Activated T-cell treated with anti-CD3 and anti-CD28 coated beads, Interleukin-2, amount 50 U/mL, for 1 hour (primary cell): ENCODE measurements at regions not wholly inside any gene's neighbourhood (a gene's known extent, or its start where the extent isn't known, plus 50 kb on each side); places are given as distances from the start of the nearest gene placed in this dataset.
"Not testable (repeated sequence)": the region's sequence is repeated elsewhere in the genome, so short reads cannot be mapped to it uniquely, and the experiment has no call there.

Source experiments
- DNase-seq: peaks from one replicate; pipeline ENCODE4 v3.0.0-alpha.2; 2020

DNA sequence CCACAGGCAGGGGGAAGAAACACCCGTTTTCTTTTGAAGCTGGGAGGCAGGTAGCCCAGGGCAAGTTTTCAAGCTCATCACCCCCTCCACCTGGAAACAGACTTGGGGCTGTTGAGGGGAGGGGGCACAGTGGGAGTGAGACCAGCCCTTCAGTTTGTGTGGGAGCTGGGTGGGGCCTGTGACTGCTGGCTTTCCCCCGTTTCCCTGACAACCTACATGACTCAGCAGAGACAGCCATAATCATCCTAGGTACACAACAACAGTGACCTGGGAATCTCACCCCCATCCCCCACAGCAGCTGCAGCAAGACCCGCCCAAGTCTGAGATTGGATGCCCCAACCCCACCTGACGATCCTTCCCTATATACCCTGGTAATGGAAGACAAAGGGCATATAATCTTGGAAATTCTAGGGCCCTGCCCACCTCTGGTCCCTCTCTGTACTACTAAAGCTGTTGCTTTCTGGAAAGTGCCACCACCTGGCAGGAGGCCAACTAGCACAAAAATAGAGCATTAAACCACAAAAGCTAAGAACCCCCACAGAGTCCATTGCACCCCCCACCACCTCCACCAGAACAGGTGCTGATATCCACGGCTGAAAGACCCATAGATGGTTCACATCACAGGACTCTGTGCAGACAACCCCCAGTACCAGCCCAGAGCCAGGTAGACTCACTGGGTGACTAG, 422.2 kb upstream of the SGO1 start:
- DNase-seq, result no peak

DNA sequence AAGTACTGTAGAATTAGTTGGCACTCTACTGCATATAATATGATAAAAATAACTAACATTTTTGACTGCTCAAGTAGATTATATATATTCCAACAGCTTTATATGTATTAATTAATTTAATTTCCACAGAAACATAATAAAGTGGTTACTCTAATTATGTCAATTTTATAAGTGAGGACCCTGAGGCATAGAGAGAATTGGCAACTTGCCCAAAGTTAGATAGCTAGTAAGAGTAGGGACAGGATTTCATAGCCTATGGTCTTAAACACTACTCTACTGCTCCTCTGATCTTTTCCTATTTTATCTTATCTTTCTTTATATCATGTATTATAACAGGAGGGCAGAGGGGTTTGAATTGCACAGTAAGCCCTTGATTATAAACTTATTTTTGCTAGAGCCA, 418.7 kb upstream of the SGO1 start:
- no peak for DNase-seq

DNA sequence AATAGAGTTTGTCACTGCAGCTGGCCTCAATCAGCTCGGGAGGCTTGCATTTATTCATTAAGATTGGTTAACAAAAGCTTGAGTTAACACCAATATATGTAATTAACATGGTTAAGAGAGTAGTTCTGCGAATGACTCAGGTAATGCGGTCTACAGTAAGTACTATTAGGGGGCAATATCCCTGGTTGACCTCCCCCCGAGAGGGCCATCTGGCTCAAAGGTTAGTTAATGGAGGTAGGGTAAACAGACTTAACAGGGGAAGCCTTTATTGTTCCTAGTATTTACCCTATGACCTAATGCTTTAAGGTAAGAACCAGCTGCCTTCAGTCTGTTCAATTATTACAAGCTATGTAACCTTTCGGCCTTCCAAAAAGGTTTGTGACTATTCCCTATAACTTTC, 403.3 kb upstream of the SGO1 start:
- no peak for DNase-seq

DNA sequence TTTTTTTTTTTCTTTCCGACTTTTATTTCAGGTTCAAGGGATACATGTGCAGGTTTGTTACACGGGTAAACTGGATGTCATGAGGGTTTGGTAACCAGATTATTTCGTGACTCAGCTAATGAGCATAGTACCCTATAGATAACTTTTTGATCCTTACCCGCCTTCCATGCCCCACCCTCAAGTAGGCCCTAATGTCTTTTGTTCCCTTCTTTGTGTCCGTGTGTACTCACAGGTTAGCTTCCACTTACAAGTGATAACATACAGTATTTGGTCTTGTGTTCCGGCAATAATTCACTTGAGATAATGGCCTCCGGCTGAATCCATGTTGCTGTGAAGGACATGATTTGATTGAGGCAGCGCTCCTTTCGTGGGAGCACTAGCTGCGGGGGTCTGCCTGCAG, 402.8 kb upstream of the SGO1 start:
- DNase-seq, result no peak

DNA sequence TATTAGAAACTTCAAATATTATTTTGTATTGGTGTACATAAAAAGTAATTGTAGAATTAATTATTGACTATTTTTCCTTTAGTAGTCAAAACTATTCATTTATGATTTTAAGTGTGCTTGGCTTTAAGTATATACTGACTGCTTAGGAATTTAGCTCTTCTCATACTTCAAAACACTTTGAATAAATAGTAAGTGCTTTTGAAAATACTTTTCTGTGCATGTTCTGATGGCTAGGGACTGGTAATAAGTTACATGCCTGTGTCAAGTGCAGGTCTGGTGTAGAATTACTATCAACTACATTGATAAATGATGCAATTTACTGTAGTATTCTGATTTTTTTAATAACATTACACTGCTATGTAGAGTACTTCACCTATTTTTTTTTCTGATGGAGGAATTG, 397.6 kb upstream of the SGO1 start:
- no peak for DNase-seq

DNA sequence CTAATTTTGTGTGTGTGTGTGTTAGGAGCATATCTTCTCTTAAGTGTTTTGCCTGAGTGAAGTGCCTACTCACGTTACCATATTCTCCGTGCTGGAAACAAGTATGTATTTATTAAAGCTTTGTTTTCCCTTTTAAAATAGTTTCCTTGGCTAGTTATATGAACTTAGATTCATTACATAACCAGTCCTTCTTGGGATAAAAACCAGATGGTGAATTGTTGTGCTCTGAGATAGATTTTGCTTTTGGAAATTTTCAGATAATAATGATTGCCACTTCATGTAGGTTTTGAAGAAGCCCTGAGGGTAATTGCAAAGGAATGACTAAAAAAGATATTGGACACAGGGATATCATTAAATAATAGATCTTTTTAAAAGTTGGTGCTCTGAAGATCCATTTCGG, 390.2 kb upstream of the SGO1 start:
- no peak for DNase-seq

DNA sequence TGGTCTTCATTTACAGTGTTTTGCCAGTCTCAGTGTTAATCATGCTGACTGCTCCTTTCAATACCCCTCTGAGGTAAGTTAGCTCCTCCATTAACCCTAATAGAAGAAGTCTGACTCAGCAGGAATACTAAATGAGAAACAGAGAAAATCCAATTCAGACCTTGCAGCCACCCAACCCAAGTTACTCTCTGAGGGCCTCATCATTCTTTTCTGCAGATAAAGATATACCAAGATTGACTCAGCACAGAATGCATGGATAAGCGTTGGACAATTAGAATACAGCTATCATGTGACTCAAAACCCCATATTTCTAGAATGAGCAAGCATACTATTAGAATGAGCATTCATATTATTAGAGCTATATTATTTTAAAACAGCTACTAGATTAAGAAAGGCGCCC, 389.1 kb upstream of the SGO1 start:
- no peak for DNase-seq

DNA sequence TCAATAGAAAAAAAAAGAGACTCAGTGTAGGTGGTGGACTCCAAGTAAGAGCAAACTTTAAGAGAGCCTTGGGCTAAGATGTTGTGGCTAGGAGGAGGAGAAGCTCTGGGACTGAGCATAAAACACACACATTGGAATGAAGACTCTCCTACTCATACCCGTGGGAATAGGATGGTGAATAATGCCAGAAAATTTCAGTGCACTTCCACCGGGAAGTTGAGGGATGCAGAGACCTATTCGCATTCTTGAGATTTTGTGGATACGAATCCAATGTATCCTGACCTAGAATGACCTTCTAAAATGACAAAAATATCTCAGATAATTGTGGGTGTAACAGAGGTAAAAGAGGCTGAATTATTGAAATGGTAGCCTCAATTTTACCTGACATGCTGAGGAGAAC, 388.7 kb upstream of the SGO1 start:
- no peak for DNase-seq

DNA sequence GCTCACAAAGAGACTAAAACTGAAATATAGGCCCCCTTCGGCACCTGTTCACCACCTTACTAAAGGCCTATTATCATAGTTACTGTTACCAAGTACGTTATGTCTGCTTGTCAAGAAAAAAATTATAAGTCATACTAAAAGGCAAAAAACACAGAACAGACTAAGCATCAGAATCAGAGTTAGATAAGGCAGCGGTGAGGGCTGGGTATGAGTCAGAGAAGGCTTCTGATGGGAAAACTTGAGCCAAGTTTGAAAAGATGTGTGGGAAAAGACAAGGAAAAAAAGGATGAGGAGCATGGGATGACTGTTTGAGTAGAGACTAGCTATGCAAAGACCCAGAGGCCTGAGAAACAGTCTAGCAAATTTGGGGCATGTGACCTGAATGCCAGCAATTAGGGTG, 387.2 kb upstream of the SGO1 start:
- DNase-seq, result no peak

DNA sequence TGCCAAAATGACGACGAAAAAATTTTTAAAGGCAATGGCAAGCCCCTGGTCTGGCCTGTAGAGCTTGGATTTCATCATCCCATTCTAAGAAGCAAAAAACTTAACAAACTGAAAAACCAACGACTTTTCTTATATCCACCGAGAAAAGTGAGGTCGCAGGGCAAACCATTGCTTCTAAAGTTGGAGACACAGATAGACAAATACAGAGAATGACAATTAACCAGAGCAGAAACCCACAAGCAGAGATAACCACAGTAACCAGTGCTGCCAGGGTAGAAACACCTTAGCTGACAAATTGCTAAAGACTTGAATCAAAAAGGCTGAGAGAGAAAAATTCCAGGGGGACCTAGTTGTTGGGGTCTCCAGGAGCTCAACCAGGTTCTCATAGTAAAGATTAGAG, 386.5 kb upstream of the SGO1 start:
- DNase-seq, result no peak

DNA sequence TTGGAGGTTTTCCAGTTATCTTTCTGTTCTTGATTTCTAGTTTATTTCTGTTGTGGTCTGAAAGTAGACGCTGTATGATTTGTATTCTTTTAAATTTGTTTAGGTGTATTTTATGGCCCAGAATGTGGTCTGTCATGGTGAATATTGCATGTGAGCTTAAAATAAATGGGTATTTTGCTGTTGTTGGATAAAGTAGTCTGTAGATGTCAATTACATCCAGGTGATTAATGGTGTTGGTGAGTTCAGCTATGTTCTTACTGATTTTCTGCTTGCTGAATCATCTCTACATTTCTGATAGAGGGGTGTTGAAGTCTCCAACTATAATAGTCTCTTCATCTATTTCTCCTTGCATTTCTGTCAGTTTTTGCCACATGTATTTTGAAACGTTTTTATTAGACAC, 383.3 kb upstream of the SGO1 start:
- no peak for DNase-seq

DNA sequence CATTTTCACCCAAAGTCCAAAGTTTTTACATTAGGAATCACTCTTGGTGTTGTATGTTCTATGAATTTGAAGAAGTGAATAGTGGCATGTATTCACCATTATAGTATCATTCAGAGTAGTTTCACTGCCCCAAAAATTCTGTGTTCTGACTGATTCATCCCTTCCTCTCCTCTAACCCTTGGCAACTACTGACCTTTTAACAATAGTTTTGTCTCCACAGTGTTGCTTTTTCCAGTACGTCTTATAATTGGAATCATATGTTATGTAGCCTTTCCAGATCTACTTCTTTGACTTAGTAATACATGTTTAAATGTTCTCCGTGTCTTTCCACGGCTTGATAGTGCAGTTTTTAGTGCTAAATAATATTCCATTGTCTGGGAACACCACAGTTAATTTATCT, 379.0 kb upstream of the SGO1 start:
- DNase-seq, result no peak

DNA sequence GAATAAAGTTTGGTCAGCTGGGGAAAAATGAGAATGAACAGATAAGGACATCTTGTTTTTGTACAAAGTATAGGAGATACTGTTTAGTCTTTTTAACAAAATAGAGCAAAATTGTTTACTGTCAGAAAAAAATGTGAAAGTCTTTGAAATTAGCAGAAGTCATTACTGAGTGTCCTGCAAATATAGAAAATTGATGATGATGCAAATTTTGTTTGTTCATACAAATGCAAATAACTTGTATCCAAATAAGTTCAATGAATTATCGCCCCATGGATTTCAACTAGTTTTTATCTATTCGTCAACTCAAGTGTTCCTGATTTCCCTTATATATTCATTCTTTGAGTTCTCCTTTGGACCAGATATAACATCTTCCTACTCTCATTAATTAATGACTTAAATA, 378.0 kb upstream of the SGO1 start:
- no peak for DNase-seq

DNA sequence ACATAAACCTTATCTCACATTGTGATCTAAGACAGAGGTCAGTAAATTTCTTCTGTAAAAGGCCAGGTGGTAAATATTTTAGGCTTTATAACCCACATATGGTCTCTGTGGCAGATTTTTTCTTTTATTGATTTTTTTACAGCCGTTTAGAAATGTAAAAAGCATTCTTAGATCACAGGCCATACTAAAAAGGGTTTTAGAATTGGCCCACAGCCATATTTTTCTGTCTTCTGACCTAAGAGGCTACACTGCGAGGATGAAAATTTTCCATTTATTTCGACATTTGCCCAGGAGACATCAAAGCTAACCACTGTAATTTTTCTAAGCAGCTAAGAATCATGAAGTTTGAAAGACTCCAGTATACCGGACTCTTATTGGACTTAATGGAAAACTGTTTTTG, 377.2 kb upstream of the SGO1 start:
- DNase-seq, result no peak

DNA sequence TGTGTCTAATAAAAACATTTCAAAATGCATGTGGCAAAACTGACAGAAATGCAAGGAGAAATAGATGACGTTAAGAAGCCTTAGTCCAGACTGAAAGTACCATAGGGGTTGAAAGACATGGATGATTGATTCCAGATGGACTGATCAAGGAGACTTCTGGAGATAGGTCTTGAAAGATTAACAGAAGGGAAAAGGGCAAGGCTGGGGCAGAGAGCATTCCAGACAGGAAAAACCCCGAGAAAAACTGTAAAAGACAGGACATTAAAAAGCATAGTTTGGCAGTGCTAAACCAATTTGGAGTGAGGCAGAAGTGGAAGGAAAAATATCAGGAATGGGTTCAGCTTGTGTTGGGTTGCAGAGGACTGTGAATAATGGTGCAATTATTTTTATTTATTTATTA, 375.2 kb upstream of the SGO1 start:
- no peak for DNase-seq

DNA sequence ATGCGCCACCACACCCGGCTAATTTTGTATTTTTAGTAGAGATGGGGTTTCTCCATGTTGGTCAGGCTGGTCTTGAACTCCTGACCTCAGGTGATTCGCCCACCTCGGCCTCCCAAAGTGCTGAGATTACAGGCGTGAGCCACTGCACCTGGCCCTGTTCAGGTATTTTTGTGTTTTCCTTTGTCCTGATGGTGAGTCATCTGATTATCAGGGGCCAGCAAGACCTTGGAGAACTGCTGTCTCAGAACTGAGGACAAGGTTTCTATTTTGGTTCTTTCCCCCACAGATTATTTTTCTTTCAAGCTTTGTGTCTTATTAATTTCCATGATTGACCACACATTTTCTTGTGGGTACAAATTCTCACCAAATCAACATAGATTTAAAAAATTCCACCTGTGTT, 374.4 kb upstream of the SGO1 start:
- DNase-seq, result not testable (repeated sequence)

DNA sequence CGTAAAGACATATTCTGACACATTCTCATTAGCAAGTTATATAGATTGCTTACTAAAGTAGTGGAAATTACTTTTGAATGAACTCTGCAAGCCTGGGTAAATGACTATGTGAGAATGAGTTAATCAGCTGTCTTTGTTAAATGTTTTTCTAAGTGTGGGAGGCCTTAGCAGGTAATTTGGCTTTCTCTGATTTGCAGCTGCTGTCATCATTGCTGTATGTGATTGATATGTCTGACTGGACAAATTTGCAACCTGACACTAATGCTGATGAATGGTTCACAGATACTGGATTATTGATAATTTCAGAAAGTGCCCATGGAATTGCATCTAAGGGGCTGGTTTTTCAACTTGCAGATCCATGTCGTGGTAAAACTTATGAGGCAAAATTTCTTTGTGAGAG, 372.2 kb upstream of the SGO1 start:
- DNase-seq, result no peak

DNA sequence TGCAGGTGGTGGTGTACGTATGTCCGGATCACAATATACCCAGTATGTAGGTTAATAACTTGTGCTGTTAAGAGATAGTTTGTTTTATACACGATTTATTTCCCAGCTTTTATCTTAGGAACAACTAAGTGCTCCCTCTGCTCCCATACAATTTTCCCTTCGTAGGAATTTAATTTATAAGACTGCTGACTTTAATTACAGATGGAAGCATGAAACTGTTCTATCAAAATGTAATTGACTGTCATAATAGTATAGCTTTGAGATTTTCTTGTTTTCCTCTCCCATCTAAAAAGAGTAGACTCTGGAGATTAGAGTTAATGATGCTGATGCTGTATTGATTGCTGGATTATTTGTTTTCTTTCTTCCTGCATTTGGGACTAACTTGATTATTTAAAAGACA, 370.7 kb upstream of the SGO1 start:
- DNase-seq, result no peak

DNA sequence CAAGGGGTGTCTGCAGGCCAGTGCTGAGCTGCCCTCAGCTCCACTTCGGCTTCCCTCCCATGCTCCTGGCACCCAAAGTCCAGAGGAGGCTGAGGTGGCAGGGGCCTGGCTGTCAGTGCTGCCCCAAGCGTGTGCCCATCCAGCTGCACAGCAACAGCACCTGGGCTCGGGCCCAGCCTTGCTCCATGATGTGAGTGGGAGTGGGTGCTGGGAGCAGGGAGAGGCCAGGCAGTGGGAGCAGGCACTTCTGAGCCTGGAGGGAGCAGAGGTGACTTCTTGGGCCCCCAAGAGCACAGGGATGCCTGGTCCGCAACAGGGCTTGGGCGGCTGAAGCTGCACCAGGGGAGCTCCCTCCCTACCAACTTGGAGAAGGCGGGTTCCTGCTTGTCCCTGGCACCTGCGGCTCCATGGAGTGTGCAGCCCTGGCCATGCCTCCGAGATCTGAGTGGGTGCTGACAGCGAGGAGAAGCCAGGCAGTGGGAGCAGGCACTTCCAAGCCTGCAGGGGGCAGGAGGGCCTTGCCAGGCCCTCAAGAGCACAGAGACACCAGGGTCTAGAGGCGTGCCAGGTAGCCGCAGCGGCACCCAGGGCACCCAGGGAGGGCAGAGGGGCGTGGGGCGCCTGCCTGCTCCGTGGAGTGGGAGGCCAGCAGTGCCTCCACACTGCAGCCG, 366.7 kb upstream of the SGO1 start:
- DNase-seq, result no peak

DNA sequence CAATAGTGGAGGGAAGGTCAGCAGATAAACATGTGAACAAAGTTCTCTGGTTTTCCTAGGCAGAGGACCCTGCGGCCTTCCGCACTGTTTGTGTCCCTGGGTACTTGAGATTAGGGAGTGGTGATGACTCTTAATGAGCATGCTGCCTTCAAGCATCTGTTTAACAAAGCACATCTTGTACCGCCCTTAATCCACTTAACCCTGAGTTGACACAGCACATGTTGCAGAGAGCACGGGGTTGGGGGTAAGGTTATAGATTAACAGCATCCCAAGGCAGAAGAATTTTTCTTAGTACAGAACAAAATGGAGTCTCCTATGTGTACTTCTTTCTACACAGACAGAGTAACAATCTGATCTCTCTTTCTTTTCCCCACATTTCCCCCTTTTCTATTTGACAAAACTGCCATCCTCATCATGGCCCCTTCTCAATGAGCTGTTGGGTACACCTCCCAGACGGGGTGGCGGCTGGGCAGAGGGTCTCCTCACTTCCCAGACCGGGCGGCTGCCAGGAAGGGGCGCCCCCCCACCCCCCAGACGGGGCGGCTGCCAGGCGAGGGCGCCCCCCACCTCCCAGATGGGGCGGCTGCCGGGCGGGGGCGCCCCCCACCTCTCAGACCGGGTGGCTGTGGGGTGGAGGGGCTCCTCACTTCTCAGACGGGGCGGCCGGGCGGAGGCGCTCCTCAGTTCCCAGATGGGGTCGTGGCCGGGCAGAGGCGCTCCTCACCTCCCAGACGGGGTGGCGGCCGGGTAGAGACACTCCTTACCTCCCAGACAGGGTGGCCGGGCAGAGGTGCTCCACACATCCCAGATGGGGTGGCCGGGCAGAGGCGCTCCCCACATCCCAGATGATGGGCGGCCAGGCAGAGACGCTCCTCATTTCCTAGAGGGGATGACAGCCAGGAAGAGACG, 361.6 kb upstream of the SGO1 start:
- DNase-seq, result not testable (repeated sequence)

DNA sequence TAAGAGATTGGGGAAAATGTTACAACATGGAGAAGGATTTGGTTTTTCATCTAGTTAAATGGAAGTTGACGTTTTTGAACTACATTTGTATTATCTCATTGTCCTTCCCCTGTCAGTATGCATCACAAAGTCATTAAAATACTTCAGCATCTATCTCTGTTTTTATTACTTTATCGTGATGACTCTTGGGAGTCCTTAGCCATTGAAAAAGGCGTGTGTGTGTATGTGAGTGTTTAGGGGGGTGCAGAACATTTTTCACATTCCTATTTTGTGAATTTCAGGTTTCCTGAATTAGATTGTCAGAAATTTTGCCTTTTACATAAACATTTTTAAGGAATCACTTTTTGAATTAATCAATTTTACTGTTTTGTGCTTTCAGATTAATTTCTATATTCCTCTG, 360.6 kb upstream of the SGO1 start:
- no peak for DNase-seq

DNA sequence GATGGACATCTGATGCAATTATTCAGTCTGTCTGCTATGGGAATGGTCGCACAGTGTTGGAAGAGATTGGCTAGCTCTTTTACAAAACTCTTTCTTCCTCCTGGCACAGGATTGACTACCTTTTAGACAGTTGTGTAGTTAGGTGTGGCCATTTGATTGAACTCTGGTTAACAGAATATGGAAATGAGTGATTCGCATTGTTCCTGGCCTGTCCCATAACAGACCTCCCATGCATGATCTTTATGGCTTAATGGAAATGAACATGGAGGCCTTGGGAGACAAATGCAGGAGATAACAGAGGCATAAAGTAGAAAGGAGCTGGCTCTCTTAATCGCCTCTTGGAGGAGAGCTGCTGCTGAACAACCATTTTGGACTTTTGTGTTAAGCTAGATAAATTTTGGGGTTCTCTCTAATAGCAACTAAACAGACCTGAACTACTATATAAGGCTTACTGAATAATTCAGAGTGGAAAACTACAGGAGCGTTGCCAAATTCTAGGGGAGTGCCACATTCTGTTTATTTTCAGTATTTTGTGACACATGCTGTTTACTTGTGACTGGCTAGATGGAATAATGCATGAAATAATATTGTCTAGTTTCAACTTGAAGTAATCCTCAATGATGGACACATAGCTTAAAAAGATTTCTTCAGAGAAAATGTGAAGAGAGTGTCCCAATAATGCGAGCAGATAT, 357.7 kb upstream of the SGO1 start:
- no peak for DNase-seq

DNA sequence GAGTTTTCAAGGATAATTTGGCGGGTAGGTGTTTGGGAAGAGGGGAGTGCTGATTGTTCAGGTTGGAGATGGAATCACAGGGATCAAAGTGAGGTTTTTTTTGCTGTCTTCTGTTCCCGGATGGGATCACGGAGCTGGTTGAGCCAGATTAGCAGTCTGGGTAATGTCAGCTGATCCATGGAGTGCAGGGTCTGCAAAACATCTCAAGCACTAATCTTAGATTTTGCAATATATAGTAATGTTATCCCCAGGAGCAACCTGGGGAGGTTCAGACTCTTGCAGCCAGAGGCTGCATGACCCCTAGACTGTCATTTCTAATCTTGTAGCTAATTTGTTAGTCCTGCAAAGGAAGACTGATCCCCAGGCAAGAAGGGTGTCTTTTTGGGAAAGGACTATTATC, 354.1 kb upstream of the SGO1 start:
- DNase-seq, result no peak

DNA sequence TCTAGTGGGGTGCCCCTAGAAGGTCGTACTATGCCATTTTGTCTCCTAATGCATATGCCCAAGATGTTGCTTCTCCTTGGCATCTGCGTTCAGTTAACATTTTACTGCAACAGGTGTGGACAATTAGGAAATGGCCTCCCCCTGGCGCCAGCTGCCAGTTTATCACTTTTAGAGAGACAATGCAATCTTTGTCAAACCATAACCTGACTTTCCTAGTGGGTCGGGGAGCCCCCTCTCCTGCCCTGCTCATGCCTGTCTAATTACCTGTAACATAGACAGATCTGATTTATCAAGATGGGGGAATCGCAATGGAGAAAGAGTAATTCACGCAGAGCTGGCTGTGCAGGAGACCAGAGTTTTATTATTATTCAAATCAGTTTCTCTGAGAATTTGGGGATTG, 353.7 kb upstream of the SGO1 start:
- DNase-seq, result no peak
